Body of pancreas (tissue), 4 donors: ENCODE measurements at regions not wholly inside any gene's neighbourhood (a gene's known extent, or its start where the extent isn't known, plus 50 kb on each side); places are given as distances from the start of the nearest gene placed in this dataset.

ENCODE experiments used
- CTCF ChIP-seq, 7 experiments: fragments of 450-650 bp in 4 of 7; fragments of 200-600 bp in 3 of 7; sonication (generic) in 3 of 7; IDR thresholded peaks; one replicate each; pipeline ENCODE4 v1.5.1; 2016 to 2019; ENCODE audit warnings: antibody characterized with exemption in 7 of 7
- POLR2A ChIP-seq, 3 donors: fragments of 450-650 bp; IDR thresholded peaks; one replicate each; pipeline ENCODE4 v1.6.1; 2016; ENCODE audit warnings: antibody characterized with exemption in 3 of 3, mild to moderate bottlenecking in 2 of 3

GRCh38 chr10:3564346-3565002, 220.5 kb downstream of the KLF6 start:
- TF ChIP-seq CTCF (IDR thresholded peaks at IDR 0.05): no peak
- TF ChIP-seq POLR2A (IDR thresholded peaks at IDR 0.05): no peak
